ENCODE measurements at regions not wholly inside any gene's neighbourhood (a gene's known extent, or its start where the extent isn't known, plus 50 kb on each side); places are given as distances from the start of the nearest gene placed in this dataset.

GRCh38 chr17:64787255-64787920, 125.3 kb upstream of the SMURF2 start:
- Histone ChIP-seq H3K9me1 (replicated peaks; ENCODE audit: control insufficient read depth, extremely low read depth, insufficient read depth, low read length) (no peaks in the 10 kb centered on the region), H3K79me2 (ENCODE audit: control insufficient read depth, insufficient read depth, low read length) (no peaks in the 10 kb centered on the region), H3K27me3 (ENCODE audit: control insufficient read depth in 2 of 2, insufficient read depth in 2 of 2, low read length in 2 of 2) (no peaks in the 10 kb centered on the region), H3K4me2 (ENCODE audit: insufficient read depth, low read length) (no peak overlapping the region), H4K20me1 (replicated peaks; ENCODE audit: control insufficient read depth, extremely low read depth, insufficient read depth, low read length) (no peaks in the 10 kb centered on the region), H3K9ac (replicated peaks; ENCODE audit: extremely low read depth, insufficient read depth, low read length) (no peak overlapping the region), H3K4me1 (ENCODE audit: control insufficient read depth, extremely low read depth, insufficient read depth, low read length) (no peaks in the 10 kb centered on the region), H2AFZ (ENCODE audit: low read depth, low read length) (no peak overlapping the region), H3K36me3 (ENCODE audit: control insufficient read depth in 2 of 2, extremely low read depth in 1 of 2, insufficient read depth in 2 of 2, low read length in 2 of 2) (peaks cover 0 to 7% of the 10 kb centered on the region in 2 experiments), H3K9me3 (replicated peaks; ENCODE audit: control insufficient read depth, insufficient read depth, low read length) (no peaks in the 10 kb centered on the region), H3K27ac (ENCODE audit: insufficient read depth, low read depth, low read length) (no peak overlapping the region), H3K4me3 (replicated peaks in 1 of 3; ENCODE audit: insufficient read depth in 1 of 3, low read depth in 1 of 3, low read length in 3 of 3) (no peak overlapping the region)
- CTCF ChIA-PET = no interaction called here
- FAIRE-seq (no peak), DNase-seq (ENCODE audit: low read depth, low spot score) (no peak)
- TF ChIP-seq EZH2 (IDR thresholded peaks at IDR 0.05; ENCODE audit: borderline replicate concordance, low read depth, low read length, severe bottlenecking) = no peak
- no peak for TF ChIP-seq MYC (IDR thresholded peaks at IDR 0.05; ENCODE audit: low read depth, low read length)
- TF ChIP-seq POLR2AphosphoS5 (IDR thresholded peaks at IDR 0.05; ENCODE audit: insufficient read depth, low read depth, low read length) = no peak
- TF ChIP-seq GATA2 (IDR thresholded peaks at IDR 0.05; ENCODE audit: insufficient read depth, insufficient read length, low read depth, low read length) = no peak
- no peak for TF ChIP-seq FOS (IDR thresholded peaks at IDR 0.05; ENCODE audit: borderline replicate concordance, insufficient read depth, low read length)
- TF ChIP-seq MAX (IDR thresholded peaks at IDR 0.05; ENCODE audit: insufficient read depth, insufficient read length) = no peak
- TF ChIP-seq CTCF (IDR thresholded peaks at IDR 0.05; ENCODE audit: extremely low read depth in 1 of 2, insufficient read depth in 1 of 2, low read depth in 1 of 2, low read length in 2 of 2) = no peak
- TF ChIP-seq JUN (IDR thresholded peaks at IDR 0.05; ENCODE audit: borderline replicate concordance, insufficient read depth, insufficient read length, low read depth) = no peak
- TF ChIP-seq POLR2A (IDR thresholded peaks at IDR 0.05; ENCODE audit: low read depth, low read length) = no peak
- dilution Hi-C loops (cut with MboI; ENCODE audit: extremely low pct_ligation_motif_present, low sequenced_read_pairs) = no loop called here
- intact Hi-C loops (cut with micrococcal nuclease) = no loop called here
- POLR2A ChIA-PET = no interaction called here
- BruUV-seq (replicated peaks) = no TSS peak

Data from endothelial cell of umbilical vein (primary cell).